Stimulated activated CD4-positive, alpha-beta T cell treated with anti-CD3 and anti-CD28 coated beads, Interleukin-4, amount 100 ng/mL, for 48 hours (primary cell): ENCODE measurements at regions not wholly inside any gene's neighbourhood (a gene's known extent, or its start where the extent isn't known, plus 50 kb on each side); places are given as distances from the start of the nearest gene placed in this dataset.
"Not testable (repeated sequence)": the region's sequence is repeated elsewhere in the genome, so short reads cannot be mapped to it uniquely, and the experiment has no call there.

Experiments used
- DNase-seq, 2 donors: peaks; one replicate each; pipeline ENCODE4 v3.0.0-alpha.2; 2020; ENCODE audit warnings: low read depth in 2 of 2

DNA sequence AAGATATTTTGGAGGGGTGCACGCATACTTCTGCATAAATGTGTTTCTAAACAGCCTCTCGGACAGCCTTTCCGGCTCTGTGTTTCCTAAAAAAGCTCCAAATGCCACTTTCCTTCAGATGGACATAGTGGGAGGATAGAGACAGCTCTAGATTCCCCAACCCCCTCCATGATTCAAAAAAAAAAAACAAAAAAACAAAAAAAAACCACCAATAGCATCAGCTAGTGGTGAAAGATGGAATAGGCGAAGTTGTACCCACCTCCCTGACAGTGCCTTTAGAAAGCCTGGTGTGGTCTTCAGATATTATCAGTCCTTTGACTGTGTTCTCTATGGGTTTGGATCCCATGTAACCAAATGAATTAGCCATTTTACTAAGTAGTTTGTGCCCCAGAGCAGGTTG is 94.1 kb downstream of the PHETA1 start:
- DNase-seq = no peak

DNA sequence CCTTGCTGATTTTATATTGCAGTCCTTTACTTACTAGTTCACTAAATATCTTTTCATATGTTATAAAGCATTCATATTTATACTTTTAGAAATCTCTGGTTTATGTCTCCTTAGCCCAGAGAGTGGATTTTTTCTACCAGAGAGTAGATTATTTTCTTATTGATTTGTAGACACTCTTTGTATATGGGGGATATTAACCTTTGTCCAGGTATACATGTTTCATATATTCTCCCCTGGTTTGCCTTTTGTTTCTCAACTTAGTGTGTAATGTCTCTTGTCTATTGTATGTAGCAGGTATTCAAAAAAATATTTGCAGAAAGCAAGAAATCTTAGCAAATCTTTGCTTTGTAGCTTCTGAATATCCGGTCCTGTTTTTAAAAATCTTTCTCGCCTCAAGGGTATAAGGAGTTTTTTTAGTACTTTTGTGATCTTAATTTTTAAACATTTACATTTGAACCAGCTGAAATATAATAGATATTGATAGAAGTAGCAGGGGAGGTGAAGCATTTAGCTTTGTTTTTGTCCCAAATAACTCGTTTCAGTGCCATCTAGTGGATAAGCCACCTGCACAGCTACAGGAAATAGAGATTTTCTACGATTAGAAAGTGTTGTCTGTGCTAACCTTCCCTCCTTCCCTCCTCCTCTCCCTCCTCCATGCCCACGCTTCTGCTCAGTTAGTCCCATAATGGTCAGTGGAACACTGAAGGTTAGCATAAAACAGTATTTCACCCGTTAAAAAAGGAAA is 97.0 kb downstream of the PHETA1 start:
- no peak for DNase-seq

DNA sequence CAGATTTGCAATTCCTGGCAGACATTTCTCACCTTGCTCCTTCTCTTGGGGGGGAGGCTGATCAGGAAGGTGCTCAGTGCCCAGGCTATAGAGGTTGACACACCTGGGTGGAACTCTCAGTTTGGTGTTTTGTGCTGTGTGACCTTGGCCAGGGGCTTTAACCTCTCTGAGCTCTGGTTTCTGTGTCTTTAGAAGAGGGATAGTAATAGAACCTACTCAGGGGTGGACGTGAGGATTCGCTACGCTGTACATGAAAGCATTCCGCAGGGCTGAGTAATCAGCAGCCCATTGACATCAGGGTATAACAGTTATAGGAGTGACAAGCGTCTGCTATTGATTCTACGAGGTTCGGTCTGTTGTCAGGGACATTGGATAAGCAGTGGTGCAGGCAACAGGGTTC is 98.1 kb downstream of the PHETA1 start:
- DNase-seq = no peak

DNA sequence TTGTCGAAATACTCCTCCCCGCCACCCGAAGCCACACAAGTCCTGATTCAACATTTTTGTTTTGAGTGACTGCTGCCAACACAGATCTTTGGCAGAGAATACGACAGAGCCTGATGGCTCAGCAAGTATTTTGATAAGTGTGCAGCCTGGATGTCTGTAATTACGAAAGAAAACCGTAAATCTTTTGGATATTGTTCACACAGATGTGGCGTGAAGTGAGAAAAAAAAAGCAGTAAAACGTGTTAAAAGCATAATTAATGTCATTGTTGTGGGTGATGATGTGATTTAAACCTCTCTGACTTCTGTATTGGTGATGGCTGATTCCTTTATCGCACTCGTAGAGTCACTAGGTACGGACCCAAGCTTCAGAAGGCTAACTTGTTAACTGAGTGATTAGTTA is 98.7 kb downstream of the PHETA1 start:
- no peak for DNase-seq

DNA sequence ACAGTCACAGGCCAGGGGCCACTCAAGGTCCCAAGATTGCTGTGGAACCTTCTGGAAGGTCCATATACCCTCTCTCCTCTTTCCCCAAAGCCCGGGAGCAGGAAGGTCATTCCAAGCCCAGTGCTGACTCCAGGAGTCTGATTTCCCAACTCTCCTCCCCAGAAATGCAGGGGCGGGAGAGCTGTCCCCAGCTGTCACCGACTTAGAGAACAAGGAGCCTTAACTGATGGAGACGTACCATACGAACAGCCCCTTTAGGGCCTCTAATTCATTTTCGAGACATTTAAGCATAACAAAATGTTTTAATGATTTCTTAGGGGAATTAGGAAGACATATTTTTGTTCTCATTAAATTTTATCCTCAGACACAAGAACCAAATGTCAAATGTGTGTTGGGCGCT is 99.2 kb downstream of the PHETA1 start:
- no peak for DNase-seq

DNA sequence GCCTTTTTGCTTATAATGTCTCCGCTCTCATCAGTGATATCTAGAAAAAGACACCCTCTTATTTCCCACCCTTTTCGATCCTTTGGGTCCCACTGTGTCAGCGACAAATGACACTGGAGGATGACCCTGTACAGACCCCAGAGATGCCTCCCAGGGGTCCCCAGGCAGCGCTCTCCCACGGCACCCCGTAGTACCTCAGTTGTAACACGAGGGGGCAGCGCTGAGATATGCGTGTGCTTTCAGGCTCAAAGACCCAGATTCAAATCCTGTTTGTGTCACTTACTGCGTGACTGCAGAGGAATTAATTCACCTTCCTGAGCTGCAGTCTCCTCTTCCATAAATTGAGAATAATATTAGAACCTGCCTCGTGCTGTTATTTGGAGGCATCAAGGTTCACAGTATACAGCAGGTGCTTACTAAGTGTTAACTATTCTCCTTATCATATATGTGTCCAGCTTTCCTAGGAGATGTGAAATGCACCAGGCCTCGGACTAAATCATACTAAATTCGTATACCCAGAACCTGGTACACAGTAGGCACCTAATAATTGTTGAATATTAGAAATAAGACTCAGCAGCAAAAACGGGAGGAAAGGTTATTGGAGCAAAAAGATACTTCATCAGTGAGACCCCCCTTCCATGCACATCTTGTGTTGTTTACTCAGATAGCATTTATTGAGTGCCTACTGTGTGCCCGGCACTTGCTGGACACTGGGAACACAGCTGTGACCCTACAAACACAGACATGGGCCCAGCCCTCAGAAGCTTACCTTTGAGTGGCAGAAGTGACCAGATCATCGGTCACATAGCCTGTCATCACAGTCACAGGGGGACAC is 99.9 kb downstream of the PHETA1 start:
- peak in 1 of 2 donors; percentile 18 for DNase-seq

DNA sequence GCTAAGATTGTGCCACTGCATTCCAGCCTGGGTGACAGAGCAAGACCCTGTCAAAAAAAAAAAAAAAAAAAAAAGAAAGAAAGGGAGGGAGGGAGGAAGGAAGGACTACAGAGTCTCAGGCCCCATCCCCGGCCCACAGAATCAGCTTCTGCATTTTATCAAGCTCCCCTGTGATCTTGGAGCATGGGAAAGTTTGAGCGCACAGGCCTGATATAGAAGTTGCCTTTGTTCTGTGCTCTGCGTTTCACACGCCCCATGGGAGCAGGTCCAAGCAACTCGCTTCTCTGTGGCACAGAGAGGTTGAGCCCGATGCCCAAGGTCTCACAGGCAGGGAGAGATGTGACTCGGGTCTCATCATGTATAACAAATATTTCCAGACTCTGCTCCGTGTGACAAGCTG is 101.8 kb downstream of the PHETA1 start:
- DNase-seq = no peak

DNA sequence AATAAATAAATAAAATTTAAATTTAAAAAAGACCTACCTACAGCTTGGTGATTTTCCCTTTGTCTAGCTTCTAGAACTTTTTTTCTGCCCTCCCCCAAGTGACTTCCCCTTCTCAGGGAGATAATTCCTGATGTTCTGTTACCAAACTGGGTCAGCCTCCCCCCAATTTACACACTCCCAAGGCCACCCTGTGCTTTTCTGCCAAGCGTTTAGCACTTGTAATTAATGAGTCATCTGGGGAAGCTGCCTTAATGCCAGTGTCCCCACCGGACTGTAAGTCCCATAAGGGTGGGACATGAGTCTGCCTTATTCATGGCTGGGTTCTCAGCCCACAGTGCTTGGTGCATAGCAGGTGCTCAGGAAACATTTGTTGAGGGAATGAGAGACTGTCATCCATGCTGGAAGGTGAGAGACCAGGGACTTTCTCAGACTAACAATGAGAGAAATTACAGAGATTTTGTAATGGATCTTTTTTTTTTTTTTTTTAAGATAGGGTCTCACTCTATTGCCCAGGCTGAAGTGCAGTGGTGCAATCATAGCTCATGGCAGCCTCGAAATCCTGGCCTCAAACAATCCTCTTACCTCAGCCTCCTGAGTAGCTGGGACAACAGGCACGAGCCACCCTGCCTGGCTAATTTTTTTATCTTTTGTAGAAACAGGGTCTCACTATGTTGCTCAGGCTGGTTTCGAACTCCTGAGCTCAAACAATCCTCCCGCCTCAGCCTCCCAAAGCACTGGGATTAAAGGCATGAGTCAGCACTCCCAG is 106.8 kb downstream of the PHETA1 start:
- DNase-seq = no peak

DNA sequence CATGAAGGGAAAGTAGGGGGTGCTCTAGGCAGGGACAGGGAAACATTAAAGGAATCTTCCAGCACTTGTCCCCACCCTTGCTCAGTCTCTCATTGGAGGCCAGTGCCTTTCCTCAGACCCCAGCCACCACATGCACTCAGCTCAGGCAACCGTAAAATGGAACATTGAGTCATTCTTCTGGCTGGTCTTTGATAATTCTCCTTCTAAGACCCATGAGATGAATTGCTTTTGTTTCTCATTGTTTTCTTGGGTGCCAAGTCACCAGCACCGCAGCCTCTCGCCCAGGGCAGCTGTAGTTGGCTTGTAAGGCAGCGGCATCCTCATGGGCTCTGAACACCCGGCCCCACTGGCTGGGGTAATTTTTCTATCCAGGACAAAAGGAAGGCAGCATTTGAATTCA is 108.2 kb downstream of the PHETA1 start:
- DNase-seq = no peak

DNA sequence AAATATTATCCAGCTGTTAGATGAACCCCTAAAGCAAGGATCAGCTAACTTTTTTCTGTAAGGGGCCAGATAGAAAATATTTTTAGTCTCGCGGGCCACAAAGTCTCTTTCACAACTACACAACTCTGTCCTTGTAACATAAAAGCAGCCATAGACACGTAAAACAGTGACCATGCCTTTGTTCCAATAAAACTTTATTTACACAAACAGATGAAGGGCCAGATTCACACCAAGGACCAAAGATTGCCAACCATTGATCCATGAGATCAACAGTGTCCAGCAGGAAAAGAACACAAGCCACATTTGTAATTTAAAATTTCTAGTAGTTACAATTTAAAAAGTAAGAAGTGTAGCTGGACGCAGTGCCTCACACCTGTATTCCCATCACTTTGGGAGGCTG is 109.7 kb downstream of the PHETA1 start:
- no peak for DNase-seq

DNA sequence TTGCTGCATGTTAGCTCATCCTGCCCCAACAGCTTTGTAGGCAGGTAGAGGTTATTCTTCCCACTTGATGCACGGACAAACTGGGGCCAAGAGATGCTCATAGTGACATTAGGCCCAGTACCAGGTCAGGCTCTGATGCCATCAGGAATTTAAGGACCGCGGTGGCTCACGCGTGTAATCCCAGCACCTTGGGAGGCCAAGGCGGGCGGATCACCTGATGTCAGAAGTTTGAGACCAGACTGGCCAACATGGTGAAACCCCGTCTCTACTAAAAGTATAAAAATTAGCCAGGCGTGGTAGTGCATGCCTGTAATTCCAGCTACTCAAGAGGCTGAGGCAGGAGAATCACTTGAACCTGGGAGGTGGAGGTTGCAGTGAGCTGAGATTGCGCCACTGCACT is 110.8 kb downstream of the PHETA1 start:
- not testable (repeated sequence) for DNase-seq

DNA sequence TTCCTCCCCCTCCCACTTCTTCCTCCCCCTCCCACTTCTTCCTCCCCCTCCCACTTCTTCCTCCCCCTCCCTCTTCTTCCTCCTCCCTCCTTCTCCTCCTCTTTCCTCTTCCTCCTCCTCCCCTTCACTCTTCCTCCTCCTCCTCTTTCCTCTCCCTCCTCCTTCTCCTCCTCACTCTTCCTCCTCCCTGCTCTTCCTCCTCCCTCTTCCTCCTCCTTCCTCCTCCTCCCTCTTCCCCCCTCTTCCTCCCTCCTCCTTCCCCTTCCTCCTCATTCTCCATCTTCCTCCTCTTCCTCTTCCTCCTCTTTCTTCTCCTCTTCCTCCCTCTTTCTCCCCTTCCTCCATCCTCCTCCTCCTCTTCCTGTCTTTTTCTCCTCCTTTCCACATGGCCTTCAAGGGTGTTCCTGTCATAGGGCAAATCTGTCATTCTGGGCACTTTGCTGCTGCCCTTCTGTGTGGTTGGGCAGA is 111.4 kb downstream of the PHETA1 start:
- DNase-seq = no peak

DNA sequence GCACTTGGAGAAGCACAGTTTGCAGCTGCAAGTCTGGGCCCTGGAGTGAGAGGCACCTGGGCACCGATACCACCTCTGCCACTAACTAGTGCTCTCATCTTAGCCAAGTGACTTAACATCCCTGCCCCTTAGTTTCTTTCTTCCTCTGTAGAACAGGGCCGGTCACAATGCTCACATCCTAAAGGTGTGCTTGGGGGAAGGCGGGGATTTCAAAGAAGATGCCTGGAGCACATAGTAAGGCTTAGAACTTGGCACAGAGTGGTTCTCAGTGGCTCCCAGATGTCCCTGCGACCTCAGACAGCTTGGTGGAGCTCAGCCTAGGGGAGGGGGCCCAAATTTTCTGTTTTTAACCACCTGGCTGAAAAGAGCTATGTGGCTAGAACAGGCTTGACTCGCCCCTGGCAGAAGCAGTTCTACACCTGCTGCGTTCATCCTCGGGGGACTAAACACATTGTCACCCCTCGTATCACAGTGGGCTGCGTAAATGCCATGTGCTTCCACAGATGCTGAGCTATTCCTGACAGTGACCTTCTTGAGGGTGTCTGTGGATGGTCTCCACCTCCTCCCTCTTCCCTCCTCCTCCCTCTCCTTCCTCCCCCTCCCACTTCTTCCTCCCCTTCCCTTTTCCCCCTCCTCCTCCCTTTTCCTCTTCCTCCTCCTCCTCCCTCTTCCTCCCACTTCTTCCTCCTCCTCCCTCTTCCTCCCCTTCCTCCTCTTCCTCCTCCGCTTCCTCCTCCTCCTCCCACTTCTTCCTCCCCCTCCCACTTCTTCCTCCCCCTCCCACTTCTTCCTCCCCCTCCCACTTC is 112.1 kb downstream of the PHETA1 start:
- DNase-seq = no peak

DNA sequence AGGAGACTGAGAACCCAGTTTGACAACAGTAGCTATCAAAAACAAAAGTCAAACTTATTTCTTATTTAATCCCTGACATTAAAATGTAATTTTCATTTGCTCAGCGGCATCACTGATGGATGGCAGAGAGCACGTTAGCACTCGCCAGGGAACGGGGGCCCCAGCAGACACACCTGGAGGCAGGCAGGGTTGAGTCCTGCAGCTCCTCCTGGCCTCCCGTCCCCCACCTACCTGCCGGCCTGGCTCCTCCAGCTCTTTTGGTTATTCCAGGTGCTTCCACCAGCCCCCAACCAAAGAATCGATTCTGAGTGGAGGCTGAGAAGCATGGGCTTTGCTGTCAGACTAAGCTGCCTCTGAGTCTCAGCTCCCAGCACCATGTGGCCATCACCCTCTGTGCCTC is 113.6 kb downstream of the PHETA1 start:
- DNase-seq = no peak

DNA sequence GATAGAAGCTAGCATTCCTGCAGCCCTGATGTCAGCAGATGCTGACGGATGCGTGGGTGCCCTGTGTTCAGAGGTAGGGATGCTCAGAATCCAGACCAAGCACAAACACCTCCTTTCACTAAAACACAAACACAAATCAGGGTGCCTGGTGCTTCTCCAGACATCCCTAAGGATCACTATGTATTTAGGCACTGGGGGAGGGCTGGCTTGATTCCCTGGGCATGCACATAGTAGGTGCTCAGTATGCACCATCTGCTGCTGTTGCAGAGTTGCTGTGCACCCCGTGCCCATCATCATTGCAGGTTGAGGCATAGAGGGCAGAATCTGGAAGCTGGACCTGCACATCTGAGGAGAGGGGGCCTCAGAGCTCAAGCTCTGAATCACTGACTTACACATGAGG is 114.8 kb downstream of the PHETA1 start:
- DNase-seq = no peak

DNA sequence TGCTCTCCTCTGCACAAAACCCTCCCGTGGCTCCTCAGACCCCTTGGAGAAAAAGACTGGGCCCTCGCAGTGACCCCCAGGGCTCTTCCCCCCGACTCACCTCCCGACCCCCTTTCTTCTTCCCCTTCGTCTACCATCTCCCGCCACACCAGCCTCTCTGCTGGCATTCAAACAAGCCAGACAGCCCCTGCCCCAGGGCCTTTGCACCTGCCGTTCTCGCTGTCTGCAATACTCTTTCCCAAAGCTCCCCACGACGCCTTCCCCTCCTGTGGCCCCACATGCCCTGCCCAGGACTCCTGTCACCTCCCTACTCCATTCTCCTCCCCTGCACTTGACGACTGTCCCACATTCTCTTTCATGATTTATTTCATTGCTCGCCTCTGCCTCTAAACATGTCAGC is 115.7 kb downstream of the PHETA1 start:
- no peak for DNase-seq

DNA sequence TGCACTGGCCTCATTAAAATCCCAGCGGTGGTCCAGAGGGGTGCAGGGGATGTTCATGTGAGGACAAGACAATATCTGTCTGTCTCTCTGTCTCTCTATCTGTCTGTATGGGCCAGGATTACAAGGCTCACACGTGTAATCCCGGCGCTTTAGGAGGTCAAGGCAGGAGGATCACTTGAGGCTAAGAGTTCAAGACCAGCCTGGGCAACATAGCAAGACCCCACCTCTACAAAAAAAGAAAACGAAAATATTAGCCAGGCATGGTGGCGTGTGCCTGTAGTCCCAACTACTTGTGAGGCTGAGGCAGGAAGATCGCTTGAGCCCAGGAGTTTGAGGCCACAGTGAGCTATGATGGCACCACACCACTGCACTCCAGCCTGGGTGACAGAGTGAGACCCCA is 117.1 kb downstream of the PHETA1 start:
- no peak for DNase-seq

DNA sequence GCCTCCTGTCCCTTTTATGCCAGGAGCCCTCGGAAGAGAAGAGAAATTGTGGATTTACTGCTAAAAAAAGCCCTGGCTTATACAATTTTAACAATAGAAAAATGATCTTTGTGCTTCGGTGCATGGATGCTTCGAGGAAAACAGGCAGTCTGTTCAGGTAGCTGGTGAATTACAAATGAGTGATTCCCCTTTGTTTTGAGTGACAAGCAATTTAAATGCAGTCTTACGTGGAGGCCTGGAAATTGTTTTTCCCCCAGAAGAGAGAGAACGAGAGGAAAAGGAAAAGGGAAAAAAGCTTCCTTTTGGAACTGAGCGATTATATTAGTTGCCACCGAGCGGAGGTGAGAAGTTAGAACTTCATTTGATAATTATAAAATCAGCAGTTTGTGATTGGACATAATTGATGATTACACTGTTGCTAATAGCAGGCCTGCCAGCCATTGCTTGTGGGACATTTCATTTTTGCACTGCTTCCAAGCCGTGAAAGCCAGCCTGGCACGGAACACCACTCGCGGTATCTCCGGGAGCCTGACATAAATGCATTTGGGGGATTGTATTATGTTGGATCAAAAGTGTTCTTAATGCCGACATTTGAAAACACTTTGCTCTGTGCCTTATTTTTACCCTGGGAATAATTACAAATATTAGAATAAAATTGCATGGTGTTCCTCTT is 117.7 kb downstream of the PHETA1 start:
- DNase-seq = no peak

DNA sequence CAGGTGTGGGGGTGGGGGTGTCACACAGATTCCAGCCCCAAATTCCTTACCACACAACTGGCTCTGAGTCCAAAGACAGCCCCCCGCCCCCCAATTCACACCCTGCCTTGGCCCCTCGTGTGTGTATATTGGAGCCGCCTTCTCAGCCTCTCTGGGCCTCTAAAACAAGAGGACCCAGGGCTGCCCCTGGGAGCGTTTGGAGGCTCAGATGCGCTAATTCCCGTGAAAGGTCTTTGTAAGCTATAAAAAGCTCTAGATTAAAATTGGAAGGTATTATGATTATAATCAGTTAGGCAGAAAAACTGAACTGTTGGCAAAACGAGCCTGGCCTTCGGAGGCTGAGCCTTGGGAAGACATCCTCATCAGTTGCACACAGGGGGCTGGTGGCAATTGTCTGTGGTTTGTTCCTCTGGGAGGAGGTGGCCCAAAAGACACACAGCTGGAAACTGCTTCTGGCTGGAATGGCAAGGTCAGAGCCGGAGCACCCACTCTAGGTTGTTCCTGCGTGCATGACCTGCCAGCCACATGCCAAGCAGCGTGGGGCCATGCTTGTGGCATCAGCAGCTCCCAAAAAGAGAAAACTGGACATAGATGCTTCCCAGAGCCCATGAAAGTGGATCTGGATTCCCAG is 118.5 kb downstream of the PHETA1 start:
- DNase-seq = no peak

DNA sequence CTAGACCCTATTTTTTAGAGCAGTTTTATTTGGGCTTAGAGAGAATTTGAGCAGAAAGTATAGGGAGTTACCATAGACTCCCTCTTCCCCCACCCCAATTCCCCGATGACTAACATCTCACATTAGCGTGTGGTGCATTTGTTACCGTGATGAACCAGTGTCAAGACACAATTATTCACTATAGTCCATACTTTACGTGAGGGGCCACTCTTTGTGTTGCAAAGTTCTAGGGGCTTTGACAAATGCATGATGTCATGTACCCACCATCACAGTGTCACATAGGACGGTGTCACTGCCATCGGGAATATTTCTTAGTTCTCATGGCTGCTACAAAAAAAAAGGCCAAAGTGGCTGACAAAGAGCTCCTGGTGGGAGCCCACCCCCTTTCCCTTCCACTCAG is 119.1 kb downstream of the PHETA1 start:
- no peak for DNase-seq

DNA sequence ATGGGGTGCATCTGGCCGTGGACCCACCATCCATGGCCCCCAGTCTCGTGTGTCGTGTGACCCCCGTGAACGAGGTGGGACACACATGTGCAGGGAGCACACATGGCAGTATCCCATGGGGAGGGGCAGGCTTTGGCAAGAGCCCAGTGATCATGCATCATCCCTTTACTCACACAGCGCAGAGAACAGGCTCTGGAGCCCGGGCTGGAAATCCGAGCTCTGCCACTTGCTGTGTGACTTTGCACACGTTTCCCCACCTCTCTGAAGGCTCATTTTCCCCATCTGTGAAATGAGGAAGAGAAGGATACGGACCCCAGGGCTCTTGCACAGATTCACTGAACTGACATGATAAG is 119.9 kb downstream of the PHETA1 start:
- DNase-seq = no peak
